Gastroesophageal sphincter (tissue), 4 donors: ENCODE measurements at regions not wholly inside any gene's neighbourhood (a gene's known extent, or its start where the extent isn't known, plus 50 kb on each side); places are given as distances from the start of the nearest gene placed in this dataset.

Experiments used
- ATAC-seq: fragments of 150-250 bp; one replicate; pipeline ENCODE4 v1.9.1; 2016; ENCODE audit warnings: mild to moderate bottlenecking, moderate library complexity
- H3K27ac ChIP-seq, 4 donors: fragments of 200-600 bp; sonication (generic) in 3 of 4; 1 replicate in 3 of 4; 2 replicates in 1 of 4; pipeline ENCODE4 v1.5.1; 2016 to 2019
- H3K27me3 ChIP-seq: fragments of 200-600 bp; sonication (generic); one replicate; pipeline ENCODE4 v1.5.1; 2019
- H3K36me3 ChIP-seq, 2 donors: fragments of 200-600 bp; sonication (generic); one replicate each; pipeline ENCODE4 v1.5.1; 2019; ENCODE audit warnings: control low read depth in 1 of 2
- H3K4me1 ChIP-seq, 3 donors: fragments of 200-600 bp; sonication (generic); 1 replicate in 2 of 3; 2 replicates in 1 of 3; pipeline ENCODE4 v1.5.1; 2016 to 2019; ENCODE audit warnings: control low read depth in 2 of 3
- H3K4me3 ChIP-seq, 2 donors: fragments of 200-600 bp; sonication (generic); one replicate each; pipeline ENCODE4 v1.5.1; 2019; ENCODE audit warnings: mild to moderate bottlenecking in 1 of 2, moderate library complexity in 1 of 2
- H3K9me3 ChIP-seq, 3 donors: fragments of 200-600 bp; sonication (generic); one replicate each; pipeline ENCODE4 v1.5.1; 2017 to 2019; ENCODE audit warnings: control low read depth in 2 of 3
- EP300 ChIP-seq: sonication (generic); formaldehyde crosslinking; IDR thresholded peaks from one replicate; pipeline ENCODE4 v1.6.1; 2017; ENCODE audit warnings: antibody characterized with exemption, mild to moderate bottlenecking
- POLR2A ChIP-seq, 2 donors: fragments of 450-650 bp; IDR thresholded peaks; one replicate each; pipeline ENCODE4 v1.6.1; 2017; ENCODE audit warnings: antibody characterized with exemption in 2 of 2, mild to moderate bottlenecking in 2 of 2, moderate library complexity in 1 of 2
- POLR2AphosphoS5 ChIP-seq: sonication (generic); formaldehyde crosslinking; IDR thresholded peaks from one replicate; pipeline ENCODE4 v1.6.1; 2017; ENCODE audit warnings: antibody characterized with exemption
- WGBS, 2 donors: methylation state at CpG; one replicate each; pipeline ENCODE4 v1.1.5; 2018; ENCODE audit warnings: low coverage in 1 of 2; 5-methylcytosine and 5-hydroxymethylcytosine counted together
- TF ChIP-seq, protein P1 (sequence below), 4 experiments: fragments of 200-600 bp in 2 of 4; fragments of 450-650 bp in 2 of 4; sonication (generic) in 1 of 4; IDR thresholded peaks; one replicate each; pipeline ENCODE4 v1.5.1; 2017 to 2019; ENCODE audit warnings: antibody characterized with exemption in 4 of 4, mild to moderate bottlenecking in 2 of 4, moderate library complexity in 2 of 4

- no peak for ATAC-seq
- no peaks in the 10 kb centered on the region for H3K4me1 ChIP-seq
- H3K4me3 ChIP-seq = no peak overlapping the region
- H3K27me3 ChIP-seq = no peaks in the 10 kb centered on the region
- H3K9me3 ChIP-seq = no peaks in the 10 kb centered on the region
- 32 to 35% methylated on average over 2 to 3 of the region's 3 CpGs for WGBS, 2 donors
- H3K27ac ChIP-seq = no peak overlapping the region
- TF ChIP-seq EP300 (no peak), POLR2AphosphoS5 (no peak), POLR2A (IDR thresholded peaks at IDR 0.05) (no peak)
- H3K36me3 ChIP-seq = no peaks in the 10 kb centered on the region
Observed at GRCh38 chr12:87651670-87652425, 377.4 kb downstream of the C12orf50 start.

GRCh38 chr12:87642245-87642644 is 387.0 kb downstream of the C12orf50 start:
- H3K4me1 ChIP-seq = no peaks in the 10 kb centered on the region
- H3K27me3 ChIP-seq = no peaks in the 10 kb centered on the region
- H3K36me3 ChIP-seq = no peaks in the 10 kb centered on the region
- 86 to 100% methylated on average over 1 to 2 of the region's 2 CpGs for WGBS, 2 donors
- no peaks in the 10 kb centered on the region for H3K9me3 ChIP-seq
- no peak for ATAC-seq
- no peak overlapping the region for H3K4me3 ChIP-seq
- TF ChIP-seq EP300 (no peak), POLR2A (IDR thresholded peaks at IDR 0.05) (no peak), POLR2AphosphoS5 (no peak)
- TF ChIP-seq, protein P1, sequence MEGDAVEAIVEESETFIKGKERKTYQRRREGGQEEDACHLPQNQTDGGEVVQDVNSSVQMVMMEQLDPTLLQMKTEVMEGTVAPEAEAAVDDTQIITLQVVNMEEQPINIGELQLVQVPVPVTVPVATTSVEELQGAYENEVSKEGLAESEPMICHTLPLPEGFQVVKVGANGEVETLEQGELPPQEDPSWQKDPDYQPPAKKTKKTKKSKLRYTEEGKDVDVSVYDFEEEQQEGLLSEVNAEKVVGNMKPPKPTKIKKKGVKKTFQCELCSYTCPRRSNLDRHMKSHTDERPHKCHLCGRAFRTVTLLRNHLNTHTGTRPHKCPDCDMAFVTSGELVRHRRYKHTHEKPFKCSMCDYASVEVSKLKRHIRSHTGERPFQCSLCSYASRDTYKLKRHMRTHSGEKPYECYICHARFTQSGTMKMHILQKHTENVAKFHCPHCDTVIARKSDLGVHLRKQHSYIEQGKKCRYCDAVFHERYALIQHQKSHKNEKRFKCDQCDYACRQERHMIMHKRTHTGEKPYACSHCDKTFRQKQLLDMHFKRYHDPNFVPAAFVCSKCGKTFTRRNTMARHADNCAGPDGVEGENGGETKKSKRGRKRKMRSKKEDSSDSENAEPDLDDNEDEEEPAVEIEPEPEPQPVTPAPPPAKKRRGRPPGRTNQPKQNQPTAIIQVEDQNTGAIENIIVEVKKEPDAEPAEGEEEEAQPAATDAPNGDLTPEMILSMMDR (IDR thresholded peaks at IDR 0.05) = no peak
- no peak overlapping the region for H3K27ac ChIP-seq

DNA sequence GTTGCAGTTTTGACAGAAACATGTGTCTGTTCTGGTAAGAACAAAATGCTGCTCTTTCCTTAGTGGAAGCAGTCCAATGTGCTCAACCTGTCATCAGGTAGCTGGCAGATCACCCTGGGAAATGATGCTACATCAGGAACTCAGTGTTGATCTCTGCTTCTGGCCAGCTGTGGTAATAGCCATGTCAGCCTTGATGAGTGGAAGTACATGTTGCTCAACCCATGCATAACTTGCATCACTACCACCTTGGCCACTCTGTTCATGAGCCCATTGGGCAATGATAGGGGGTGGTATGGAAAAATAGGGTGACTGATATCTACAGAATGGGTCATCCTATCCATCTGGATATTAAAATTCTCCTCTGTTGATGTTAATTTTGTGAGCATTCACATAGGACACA is 411.0 kb downstream of the C12orf50 start:
- H3K36me3 ChIP-seq = no peaks in the 10 kb centered on the region
- no peaks in the 10 kb centered on the region for H3K27me3 ChIP-seq
- no peak for TF ChIP-seq EP300
- no peak for TF ChIP-seq POLR2AphosphoS5
- no peak for TF ChIP-seq POLR2A (IDR thresholded peaks at IDR 0.05)
- TF ChIP-seq, protein P1 (IDR thresholded peaks at IDR 0.05) = no peak
- H3K4me1 ChIP-seq = no peaks in the 10 kb centered on the region
- no peak overlapping the region for H3K4me3 ChIP-seq
- no peak for ATAC-seq
- H3K9me3 ChIP-seq = no peaks in the 10 kb centered on the region
- H3K27ac ChIP-seq = no peak overlapping the region

DNA sequence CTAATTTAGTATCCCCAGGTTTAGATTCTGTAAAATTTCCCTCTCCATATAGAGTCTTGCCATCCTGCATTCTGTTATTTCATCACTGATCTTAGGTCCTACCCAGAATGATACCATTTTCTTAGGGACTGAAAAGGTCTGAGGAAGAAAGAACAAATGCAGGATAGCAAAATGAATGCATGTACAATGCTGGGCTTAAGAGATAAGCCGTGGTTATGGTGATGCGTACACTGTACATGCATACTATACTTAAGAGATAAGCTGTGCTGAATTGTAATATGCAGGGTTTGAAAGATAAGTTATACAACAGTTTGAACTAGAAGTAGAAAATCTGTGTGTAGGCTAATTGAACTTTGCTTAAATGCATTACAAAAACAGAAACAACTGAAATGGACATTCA is 416.2 kb downstream of the C12orf50 start:
- Histone ChIP-seq H3K4me3 (no peak overlapping the region), H3K27ac (no peak overlapping the region), H3K36me3 (no peaks in the 10 kb centered on the region), H3K9me3 (no peaks in the 10 kb centered on the region), H3K27me3 (no peaks in the 10 kb centered on the region), H3K4me1 (no peaks in the 10 kb centered on the region)
- no peak for ATAC-seq
- TF ChIP-seq, protein P1 (IDR thresholded peaks at IDR 0.05) = no peak
- TF ChIP-seq EP300 (no peak), POLR2AphosphoS5 (no peak), POLR2A (IDR thresholded peaks at IDR 0.05) (no peak)
- 64 to 85% methylated on average over 2 of the region's 2 CpGs for WGBS, 2 donors

GRCh38 chr12:87608321-87608720 is 420.9 kb downstream of the C12orf50 start:
- Histone ChIP-seq H3K27me3 (no peaks in the 10 kb centered on the region), H3K4me1 (no peaks in the 10 kb centered on the region), H3K4me3 (no peak overlapping the region), H3K9me3 (no peaks in the 10 kb centered on the region), H3K36me3 (no peaks in the 10 kb centered on the region), H3K27ac (no peak overlapping the region)
- no peak for TF ChIP-seq POLR2A (IDR thresholded peaks at IDR 0.05)
- TF ChIP-seq, protein P1 (IDR thresholded peaks at IDR 0.05) = no peak
- TF ChIP-seq EP300 = no peak
- no peak for TF ChIP-seq POLR2AphosphoS5
- ATAC-seq = no peak
- 25 to 33% methylated on average over 2 of the region's 2 CpGs for WGBS, 2 donors
